Fibroblast of mammary gland (primary cell): ENCODE measurements at regions not wholly inside any gene's neighbourhood (a gene's known extent, or its start where the extent isn't known, plus 50 kb on each side); places are given as distances from the start of the nearest gene placed in this dataset.

Source experiments
- DNase-seq: peaks from one replicate; pipeline ENCODE4 v3.0.0-alpha.2; 2010; ENCODE audit warnings: low read depth
- H3K4me3 ChIP-seq: 2 replicates; pipeline ENCODE4 v1.5.1; 2011; ENCODE audit warnings: low read depth, mild to moderate bottlenecking, low read length, moderate library complexity; ENCODE audit not compliant: control insufficient read depth
- CTCF ChIP-seq: conservative IDR thresholded peaks from 2 replicates; pipeline ENCODE4 v1.5.1; 2011; ENCODE audit warnings: low read depth, low read length, inconsistent platforms; ENCODE audit not compliant: control insufficient read depth, insufficient read depth

- no peak overlapping the region for H3K4me3 ChIP-seq
- no peak for TF ChIP-seq CTCF
- DNase-seq = no peak
Measured at GRCh38 chr6:91161246-91161645, 574.4 kb upstream of the MAP3K7 start.

- H3K4me3 ChIP-seq = no peak overlapping the region
- no peak for DNase-seq
- TF ChIP-seq CTCF = no peak
Measured at GRCh38 chr6:91155129-91155785, 568.4 kb upstream of the MAP3K7 start.

GRCh38 chr6:91152824-91153223, 566.0 kb upstream of the MAP3K7 start:
- TF ChIP-seq CTCF = no peak
- H3K4me3 ChIP-seq = no peak overlapping the region
- no peak for DNase-seq

- H3K4me3 ChIP-seq = no peak overlapping the region
- no peak for TF ChIP-seq CTCF
- DNase-seq = no peak
Measured at GRCh38 chr6:91149956-91150705, 563.3 kb upstream of the MAP3K7 start.

- H3K4me3 ChIP-seq = no peak overlapping the region
- no peak for TF ChIP-seq CTCF
- no peak for DNase-seq
Measured at GRCh38 chr6:91149246-91149955, 562.5 kb upstream of the MAP3K7 start.

- no peak for DNase-seq
- no peak for TF ChIP-seq CTCF
- H3K4me3 ChIP-seq = no peak overlapping the region
Measured at GRCh38 chr6:91144126-91144525, 557.3 kb upstream of the MAP3K7 start.
